Anterior cingulate cortex (tissue), 58 donors: ENCODE measurements at regions not wholly inside any gene's neighbourhood (a gene's known extent, or its start where the extent isn't known, plus 50 kb on each side); places are given as distances from the start of the nearest gene placed in this dataset.
"Not testable (repeated sequence)": the region's sequence is repeated elsewhere in the genome, so short reads cannot be mapped to it uniquely, and the experiment has no call there.

ENCODE experiments used
- DNase-seq, 58 donors: peaks; one replicate each; lab custom pipeline; 2025; lab: John Stamatoyannopoulos, UW

- not testable (repeated sequence) for DNase-seq
Measured at GRCh38 chr5:122515210-122515609, 203.2 kb downstream of the SNCAIP start.

- DNase-seq, result peak in 9 of 58 donors; percentile 1 to 29 (median 3)
Measured at GRCh38 chr5:122515709-122516431, 203.8 kb downstream of the SNCAIP start.

- DNase-seq, result no peak
Measured at GRCh38 chr5:122516432-122516743, 204.4 kb downstream of the SNCAIP start.

- no peak for DNase-seq
Measured at GRCh38 chr5:122517091-122517490, 205.1 kb downstream of the SNCAIP start.

- DNase-seq, result no peak
Measured at GRCh38 chr5:122523776-122524175, 211.7 kb downstream of the SNCAIP start.

- DNase-seq, result no peak
Measured at GRCh38 chr5:122527547-122527946, 215.5 kb downstream of the SNCAIP start.

GRCh38 chr5:122532035-122532434, 220.0 kb downstream of the SNCAIP start:
- DNase-seq, result no peak

GRCh38 chr5:122533825-122534224, 221.8 kb downstream of the SNCAIP start:
- no peak for DNase-seq

- no peak for DNase-seq
Measured at GRCh38 chr5:122534829-122535228, 222.8 kb downstream of the SNCAIP start.

- no peak for DNase-seq
Measured at GRCh38 chr5:122541388-122541787, 229.4 kb downstream of the SNCAIP start.

- no peak for DNase-seq
Measured at GRCh38 chr5:122545986-122546385, 228.9 kb upstream of the SNX2 start.

GRCh38 chr5:122547219-122547618, 227.7 kb upstream of the SNX2 start:
- no peak for DNase-seq

GRCh38 chr5:122547669-122548068, 227.2 kb upstream of the SNX2 start:
- no peak for DNase-seq

GRCh38 chr5:122559676-122560075, 215.2 kb upstream of the SNX2 start:
- DNase-seq, result no peak

GRCh38 chr5:122561209-122561608, 213.7 kb upstream of the SNX2 start:
- no peak for DNase-seq

- DNase-seq, result no peak
Measured at GRCh38 chr5:122565331-122565730, 209.5 kb upstream of the SNX2 start.

GRCh38 chr5:122576256-122577016, 198.4 kb upstream of the SNX2 start:
- no peak for DNase-seq

- no peak for DNase-seq
Measured at GRCh38 chr5:122581629-122582028, 193.3 kb upstream of the SNX2 start.

- no peak for DNase-seq
Measured at GRCh38 chr5:122584411-122585300, 190.2 kb upstream of the SNX2 start.

- DNase-seq, result no peak
Measured at GRCh38 chr5:122585371-122585770, 189.5 kb upstream of the SNX2 start.

GRCh38 chr5:122586351-122586750, 188.5 kb upstream of the SNX2 start:
- DNase-seq, result no peak
